K562 (cell line): ENCODE measurements at regions not wholly inside any gene's neighbourhood (a gene's known extent, or its start where the extent isn't known, plus 50 kb on each side); places are given as distances from the start of the nearest gene placed in this dataset.

ENCODE experiments used
- CEBPB ChIP-seq: fragments of 450-650 bp; IDR thresholded peaks from 2 replicates; pipeline ENCODE4 v1.6.1; 2016; ENCODE audit warnings: missing genetic modification characterization, missing compliant biosample characterization
- EP300 ChIP-seq: IDR thresholded peaks from 2 replicates; pipeline ENCODE4 v1.6.1; 2012; ENCODE audit warnings: low read length, improper control_type of control experiment
- FOS ChIP-seq: IDR thresholded peaks from 3 replicates; pipeline ENCODE4 v1.6.1; 2011; ENCODE audit not compliant: insufficient read length; ENCODE audit errors: extremely low read depth
- MYNN ChIP-seq, 2 experiments: sonication (generic); formaldehyde crosslinking in 1 of 2; IDR thresholded peaks; 2 replicates each; pipeline versions ENCODE4 v1.5.0 to v1.6.1; 2016 to 2020; ENCODE audit warnings: antibody characterized with exemption in 1 of 2, missing genetic modification reagents in 1 of 2
- TBP ChIP-seq: optimal IDR thresholded peaks from 2 replicates; pipeline ENCODE3; 2011; ENCODE audit warnings: low read depth, low read length, improper control_type of control experiment
- ZFP1 ChIP-seq: fragments of 450-650 bp; formaldehyde crosslinking; IDR thresholded peaks from 2 replicates; pipeline ENCODE4 v1.4.0; 2020; ENCODE audit warnings: mild to moderate bottlenecking, mixed read lengths
- ZFX ChIP-seq: sonication (generic); formaldehyde crosslinking; IDR thresholded peaks from 2 replicates; pipeline ENCODE4 v1.8.0; 2022; ENCODE audit warnings: mild to moderate bottlenecking, missing genetic modification reagents, moderate library complexity
- TF ChIP-seq, protein P1 (sequence below), 3 experiments: IDR thresholded peaks in 2 of 3; conservative IDR thresholded peaks in 1 of 3; 2 replicates each; pipeline ENCODE4 v1.5.1; 2011 to 2012; ENCODE audit warnings: low read length in 3 of 3, mild to moderate bottlenecking in 3 of 3, control low read depth in 2 of 3, improper control_type of control experiment in 1 of 3, inconsistent platforms in 1 of 3, low read depth in 1 of 3, mixed read lengths in 1 of 3, moderate library complexity in 1 of 3; ENCODE audit not compliant: insufficient read depth in 2 of 3
- TF ChIP-seq, protein P2 (sequence below): fragments of 250-450 bp; sonication (Bioruptor Pico); IDR thresholded peaks from 2 replicates; pipeline ENCODE4 v1.5.0; 2020; ENCODE audit warnings: mild to moderate bottlenecking, borderline replicate concordance
- TF ChIP-seq, protein P3 (sequence below): fragments of 150-350 bp; conservative IDR thresholded peaks from 2 replicates; pipeline ENCODE4 v1.6.1; 2014; ENCODE audit warnings: low read length
- TF ChIP-seq, protein P4 (sequence below): sonication (generic); formaldehyde crosslinking; IDR thresholded peaks from 2 replicates; pipeline ENCODE4 v1.8.0; 2023; ENCODE audit warnings: mild to moderate bottlenecking, missing genetic modification reagents

DNA sequence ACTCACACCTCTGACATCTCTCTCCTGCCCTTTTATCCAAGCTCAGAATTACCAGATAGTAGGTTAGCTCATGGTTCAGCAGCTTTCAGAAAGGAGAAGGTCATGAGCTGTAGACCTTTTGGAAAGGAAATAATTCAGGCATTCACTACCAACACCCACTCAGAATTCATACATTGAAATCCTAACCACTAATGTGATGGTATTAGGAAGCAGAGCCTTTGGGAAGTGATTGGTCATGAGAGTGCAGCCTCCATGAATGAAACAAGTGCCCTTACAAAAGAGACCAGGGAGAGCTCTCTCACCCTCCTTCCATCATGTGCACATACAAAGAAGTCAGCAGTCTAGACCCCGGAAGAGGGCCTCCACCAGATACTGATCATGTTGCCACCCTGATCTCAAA, 315.8 kb upstream of the CCDC54 start:
- TF ChIP-seq CEBPB (no peak), MYNN (IDR thresholded peaks at IDR 0.05) (no peak), MYNN (CRISPR knock-in tag; IDR thresholded peaks at IDR 0.05) (no peak), TBP (no peak), EP300 (no peak), FOS (no peak), ZFP1 (CRISPR knock-in tag) (no peak), ZFX (CRISPR knock-in tag) (no peak)
- TF ChIP-seq, protein P1, sequence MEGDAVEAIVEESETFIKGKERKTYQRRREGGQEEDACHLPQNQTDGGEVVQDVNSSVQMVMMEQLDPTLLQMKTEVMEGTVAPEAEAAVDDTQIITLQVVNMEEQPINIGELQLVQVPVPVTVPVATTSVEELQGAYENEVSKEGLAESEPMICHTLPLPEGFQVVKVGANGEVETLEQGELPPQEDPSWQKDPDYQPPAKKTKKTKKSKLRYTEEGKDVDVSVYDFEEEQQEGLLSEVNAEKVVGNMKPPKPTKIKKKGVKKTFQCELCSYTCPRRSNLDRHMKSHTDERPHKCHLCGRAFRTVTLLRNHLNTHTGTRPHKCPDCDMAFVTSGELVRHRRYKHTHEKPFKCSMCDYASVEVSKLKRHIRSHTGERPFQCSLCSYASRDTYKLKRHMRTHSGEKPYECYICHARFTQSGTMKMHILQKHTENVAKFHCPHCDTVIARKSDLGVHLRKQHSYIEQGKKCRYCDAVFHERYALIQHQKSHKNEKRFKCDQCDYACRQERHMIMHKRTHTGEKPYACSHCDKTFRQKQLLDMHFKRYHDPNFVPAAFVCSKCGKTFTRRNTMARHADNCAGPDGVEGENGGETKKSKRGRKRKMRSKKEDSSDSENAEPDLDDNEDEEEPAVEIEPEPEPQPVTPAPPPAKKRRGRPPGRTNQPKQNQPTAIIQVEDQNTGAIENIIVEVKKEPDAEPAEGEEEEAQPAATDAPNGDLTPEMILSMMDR (IDR thresholded peaks at IDR 0.05 in 2 of 3, conservative IDR thresholded peaks at IDR 0.05 in 1 of 3; ENCODE audit: insufficient read depth in 2 of 3, low read depth in 1 of 3, low read length in 3 of 3), result no peak
- TF ChIP-seq, protein P2, sequence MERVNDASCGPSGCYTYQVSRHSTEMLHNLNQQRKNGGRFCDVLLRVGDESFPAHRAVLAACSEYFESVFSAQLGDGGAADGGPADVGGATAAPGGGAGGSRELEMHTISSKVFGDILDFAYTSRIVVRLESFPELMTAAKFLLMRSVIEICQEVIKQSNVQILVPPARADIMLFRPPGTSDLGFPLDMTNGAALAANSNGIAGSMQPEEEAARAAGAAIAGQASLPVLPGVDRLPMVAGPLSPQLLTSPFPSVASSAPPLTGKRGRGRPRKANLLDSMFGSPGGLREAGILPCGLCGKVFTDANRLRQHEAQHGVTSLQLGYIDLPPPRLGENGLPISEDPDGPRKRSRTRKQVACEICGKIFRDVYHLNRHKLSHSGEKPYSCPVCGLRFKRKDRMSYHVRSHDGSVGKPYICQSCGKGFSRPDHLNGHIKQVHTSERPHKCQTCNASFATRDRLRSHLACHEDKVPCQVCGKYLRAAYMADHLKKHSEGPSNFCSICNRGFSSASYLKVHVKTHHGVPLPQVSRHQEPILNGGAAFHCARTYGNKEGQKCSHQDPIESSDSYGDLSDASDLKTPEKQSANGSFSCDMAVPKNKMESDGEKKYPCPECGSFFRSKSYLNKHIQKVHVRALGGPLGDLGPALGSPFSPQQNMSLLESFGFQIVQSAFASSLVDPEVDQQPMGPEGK, result no peak
- TF ChIP-seq, protein P3, sequence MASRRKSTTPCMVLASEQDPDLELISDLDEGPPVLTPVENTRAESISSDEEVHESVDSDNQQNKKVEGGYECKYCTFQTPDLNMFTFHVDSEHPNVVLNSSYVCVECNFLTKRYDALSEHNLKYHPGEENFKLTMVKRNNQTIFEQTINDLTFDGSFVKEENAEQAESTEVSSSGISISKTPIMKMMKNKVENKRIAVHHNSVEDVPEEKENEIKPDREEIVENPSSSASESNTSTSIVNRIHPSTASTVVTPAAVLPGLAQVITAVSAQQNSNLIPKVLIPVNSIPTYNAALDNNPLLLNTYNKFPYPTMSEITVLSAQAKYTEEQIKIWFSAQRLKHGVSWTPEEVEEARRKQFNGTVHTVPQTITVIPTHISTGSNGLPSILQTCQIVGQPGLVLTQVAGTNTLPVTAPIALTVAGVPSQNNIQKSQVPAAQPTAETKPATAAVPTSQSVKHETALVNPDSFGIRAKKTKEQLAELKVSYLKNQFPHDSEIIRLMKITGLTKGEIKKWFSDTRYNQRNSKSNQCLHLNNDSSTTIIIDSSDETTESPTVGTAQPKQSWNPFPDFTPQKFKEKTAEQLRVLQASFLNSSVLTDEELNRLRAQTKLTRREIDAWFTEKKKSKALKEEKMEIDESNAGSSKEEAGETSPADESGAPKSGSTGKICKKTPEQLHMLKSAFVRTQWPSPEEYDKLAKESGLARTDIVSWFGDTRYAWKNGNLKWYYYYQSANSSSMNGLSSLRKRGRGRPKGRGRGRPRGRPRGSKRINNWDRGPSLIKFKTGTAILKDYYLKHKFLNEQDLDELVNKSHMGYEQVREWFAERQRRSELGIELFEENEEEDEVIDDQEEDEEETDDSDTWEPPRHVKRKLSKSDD, result no peak
- TF ChIP-seq, protein P4, sequence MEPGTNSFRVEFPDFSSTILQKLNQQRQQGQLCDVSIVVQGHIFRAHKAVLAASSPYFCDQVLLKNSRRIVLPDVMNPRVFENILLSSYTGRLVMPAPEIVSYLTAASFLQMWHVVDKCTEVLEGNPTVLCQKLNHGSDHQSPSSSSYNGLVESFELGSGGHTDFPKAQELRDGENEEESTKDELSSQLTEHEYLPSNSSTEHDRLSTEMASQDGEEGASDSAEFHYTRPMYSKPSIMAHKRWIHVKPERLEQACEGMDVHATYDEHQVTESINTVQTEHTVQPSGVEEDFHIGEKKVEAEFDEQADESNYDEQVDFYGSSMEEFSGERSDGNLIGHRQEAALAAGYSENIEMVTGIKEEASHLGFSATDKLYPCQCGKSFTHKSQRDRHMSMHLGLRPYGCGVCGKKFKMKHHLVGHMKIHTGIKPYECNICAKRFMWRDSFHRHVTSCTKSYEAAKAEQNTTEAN, result no peak
